ENCODE measurements at regions not wholly inside any gene's neighbourhood (a gene's known extent, or its start where the extent isn't known, plus 50 kb on each side); places are given as distances from the start of the nearest gene placed in this dataset.
"Not testable (repeated sequence)": the region's sequence is repeated elsewhere in the genome, so short reads cannot be mapped to it uniquely, and the experiment has no call there.

- no peak for ATAC-seq
- Histone ChIP-seq H3K4me3 (no peak overlapping the region), H3K27me3 (no peaks in the 10 kb centered on the region), H3K36me3 (no peaks in the 10 kb centered on the region), H3K27ac (no peak overlapping the region), H3K4me1 (no peaks in the 10 kb centered on the region), H3K9me3 (no peaks in the 10 kb centered on the region)
- 78% methylated on average over 8 of the region's 20 CpGs for WGBS (ENCODE audit: insufficient coverage, low coverage, low lambda C conversion rate, missing lambda C conversion rate)
- TF ChIP-seq CTCF (IDR thresholded peaks at IDR 0.05), result no peak
- peak in 2 of 3 donors; percentile 34 to 37 for DNase-seq
- intact Hi-C loops (cut with DNase I), result no loop called here
Measured at GRCh38 chr10:124244256-124244877, 151.0 kb upstream of the CHST15 start.

- H3K36me3 ChIP-seq, result no peaks in the 10 kb centered on the region
- ATAC-seq (no peak), DNase-seq (peak in 2 of 3 donors; percentile 16 to 25)
- no peaks in the 10 kb centered on the region for H3K27me3 ChIP-seq
- intact Hi-C loops (cut with DNase I), result no loop called here
- no peaks in the 10 kb centered on the region for H3K4me1 ChIP-seq
- no peak overlapping the region for H3K27ac ChIP-seq
- H3K4me3 ChIP-seq, result no peak overlapping the region
- no peaks in the 10 kb centered on the region for H3K9me3 ChIP-seq
- no peak for TF ChIP-seq CTCF (IDR thresholded peaks at IDR 0.05)
- TF ChIP-seq POLR2A (IDR thresholded peaks at IDR 0.05), result no peak
- whole genome bisulfite sequencing (ENCODE audit: insufficient coverage, low coverage, low lambda C conversion rate, missing lambda C conversion rate), result 75% methylated on average over 11 of the region's 12 CpGs
Measured at GRCh38 chr10:124243702-124244121, 150.3 kb upstream of the CHST15 start.

DNA sequence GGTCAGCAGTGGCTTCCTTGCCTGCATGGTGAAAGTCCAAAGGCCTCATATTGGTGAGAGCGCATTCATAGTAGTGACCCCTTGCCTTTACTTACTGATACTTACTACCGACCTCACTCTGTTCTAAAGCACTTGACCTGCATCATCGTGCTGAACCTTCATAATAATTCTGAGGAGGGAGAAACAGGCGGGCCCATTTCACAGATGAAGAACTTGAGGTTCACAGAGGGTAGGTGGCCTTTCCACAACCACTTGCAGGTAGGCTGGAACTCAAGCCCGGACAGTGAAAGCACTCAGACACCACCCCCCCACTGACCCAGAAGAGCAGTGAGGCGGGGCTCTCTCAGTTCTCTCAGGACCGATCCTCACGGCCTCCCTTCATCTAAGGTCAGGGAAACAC, 149.4 kb upstream of the CHST15 start:
- ATAC-seq (no peak), DNase-seq (peak in 1 of 3 donors; percentile 11)
- Histone ChIP-seq H3K4me1 (no peaks in the 10 kb centered on the region), H3K9me3 (no peaks in the 10 kb centered on the region), H3K27ac (no peak overlapping the region), H3K27me3 (no peaks in the 10 kb centered on the region), H3K4me3 (no peak overlapping the region), H3K36me3 (no peaks in the 10 kb centered on the region)
- intact Hi-C loops (cut with DNase I), result no loop called here
- 56% methylated on average over 6 of the region's 8 CpGs for WGBS (ENCODE audit: insufficient coverage, low coverage, low lambda C conversion rate, missing lambda C conversion rate)
- no peak for TF ChIP-seq CTCF (IDR thresholded peaks at IDR 0.05)

DNA sequence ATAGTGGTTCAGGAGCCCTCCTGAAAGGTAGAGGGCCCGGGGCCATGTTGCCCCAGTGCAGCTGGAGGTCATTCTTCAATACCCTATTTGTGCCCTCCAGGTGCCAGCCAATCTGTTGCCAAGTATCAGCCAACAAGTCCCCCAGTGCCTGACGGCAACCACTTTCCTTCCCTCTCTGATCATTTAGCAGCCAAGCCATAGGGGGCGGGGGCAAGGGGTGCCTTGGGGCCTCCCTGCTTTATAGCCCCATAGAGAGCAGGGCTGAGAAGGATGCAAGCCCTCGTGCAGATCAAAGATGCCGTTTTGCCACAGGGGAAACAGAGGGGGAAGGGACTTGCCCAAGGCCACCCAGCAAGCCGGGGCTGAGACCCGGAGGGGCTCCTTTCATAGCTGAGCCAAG, 149.0 kb upstream of the CHST15 start:
- DNase-seq, result peak in 2 of 3 donors; percentile 32 to 39
- intact Hi-C loops (cut with DNase I), result no loop called here
- 58% methylated on average over 3 of the region's 7 CpGs for WGBS (ENCODE audit: insufficient coverage, low coverage, low lambda C conversion rate, missing lambda C conversion rate)

GRCh38 chr10:124241510-124241909, 148.1 kb upstream of the CHST15 start:
- intact Hi-C loops (cut with DNase I); H3K4me1 ChIP-seq; H3K9me3 ChIP-seq; H3K4me3 ChIP-seq; H3K27me3 ChIP-seq; H3K27ac ChIP-seq; DNase-seq; H3K36me3 ChIP-seq; ATAC-seq: not testable (repeated sequence)
- 71% methylated on average over 3 of the region's 5 CpGs for WGBS (ENCODE audit: insufficient coverage, low coverage, low lambda C conversion rate, missing lambda C conversion rate)

More for the DNA sequence above, 149.0 kb upstream of the CHST15 start:
- no peak for ATAC-seq
- Histone ChIP-seq H3K4me3 (no peak overlapping the region), H3K4me1 (no peaks in the 10 kb centered on the region), H3K27me3 (no peaks in the 10 kb centered on the region), H3K9me3 (no peaks in the 10 kb centered on the region), H3K36me3 (no peaks in the 10 kb centered on the region), H3K27ac (no peak overlapping the region)
- TF ChIP-seq POLR2A (IDR thresholded peaks at IDR 0.05), result no peak
